DMS 273 treated with DMSO at 0.1 percent for 48 hours (cell line): ENCODE measurements at regions not wholly inside any gene's neighbourhood (a gene's known extent, or its start where the extent isn't known, plus 50 kb on each side); places are given as distances from the start of the nearest gene placed in this dataset.

Source experiments
- DNase-seq: peaks from one replicate; lab custom pipeline; 2025; lab: John Stamatoyannopoulos, UW

GRCh38 chr2:18465979-18466378, 94.5 kb downstream of the RDH14 start:
- DNase-seq: no peak

- DNase-seq: no peak
Observed at GRCh38 chr2:18464913-18465312, 95.5 kb downstream of the RDH14 start.

DNA sequence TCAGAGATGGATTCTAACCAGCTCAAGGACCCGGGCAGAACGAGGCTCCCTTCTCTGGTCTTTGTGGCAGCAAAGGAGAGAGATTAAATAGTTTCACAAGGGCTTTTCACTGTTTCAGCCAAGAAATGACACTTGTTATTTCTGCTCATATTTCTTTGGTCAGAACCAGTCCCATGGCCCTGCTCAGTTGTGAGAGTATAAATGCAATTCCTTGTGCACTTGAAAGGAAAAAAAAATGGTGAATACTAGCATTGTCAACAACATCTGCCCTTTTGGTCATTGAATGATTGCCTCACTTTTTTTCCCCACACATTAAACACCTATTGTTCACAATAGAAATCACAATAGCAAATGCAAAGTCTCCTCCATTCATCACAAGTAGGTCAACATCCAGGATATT, 104.4 kb downstream of the RDH14 start:
- no peak for DNase-seq

- DNase-seq: no peak
Observed at GRCh38 chr2:18455236-18455862, 105.1 kb downstream of the RDH14 start.

GRCh38 chr2:18454692-18455235, 105.7 kb downstream of the RDH14 start:
- no peak for DNase-seq

- no peak for DNase-seq
Observed at GRCh38 chr2:18446715-18447114, 113.7 kb downstream of the RDH14 start.

DNA sequence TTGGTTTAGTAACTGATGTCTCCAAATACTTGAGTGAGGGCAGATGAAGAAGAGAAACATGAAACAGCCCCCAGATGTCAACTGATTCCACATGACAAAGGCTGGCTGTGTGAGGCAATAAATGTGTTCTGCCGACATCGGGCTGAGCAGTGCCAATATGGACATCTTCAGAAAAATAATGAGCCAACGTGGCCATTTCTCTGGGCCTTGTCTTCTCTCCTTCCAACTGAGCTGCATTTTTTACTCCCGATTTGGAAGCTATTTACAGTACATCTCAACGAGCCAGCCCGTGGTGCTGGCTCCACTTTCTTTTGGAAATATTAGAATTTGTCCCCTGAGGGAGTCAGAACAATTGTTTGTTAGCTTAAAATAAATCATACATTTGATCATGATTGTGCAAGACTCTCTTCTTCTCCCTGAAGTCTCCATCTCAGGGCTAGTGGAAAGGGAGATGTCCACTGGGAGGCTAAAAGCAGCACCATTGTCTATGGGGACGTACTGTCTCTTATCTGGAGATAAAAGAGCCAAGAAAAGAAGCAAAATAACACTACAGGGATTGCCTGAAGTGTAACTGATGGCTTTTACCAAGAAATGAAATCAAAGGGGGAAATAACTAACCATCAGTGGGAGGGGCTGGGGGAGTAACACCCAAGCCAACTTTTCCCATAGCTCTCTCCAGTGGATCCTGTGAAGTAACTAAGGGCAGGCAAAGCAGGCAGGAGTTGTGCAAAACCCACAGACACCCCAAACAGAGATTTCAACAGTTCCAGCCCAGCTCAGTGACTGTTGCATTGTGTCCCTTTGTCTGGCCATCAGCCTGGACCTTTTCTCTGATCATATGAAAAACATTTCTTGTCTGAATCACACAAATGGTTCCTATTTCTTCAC, 114.8 kb downstream of the RDH14 start:
- no peak for DNase-seq

DNA sequence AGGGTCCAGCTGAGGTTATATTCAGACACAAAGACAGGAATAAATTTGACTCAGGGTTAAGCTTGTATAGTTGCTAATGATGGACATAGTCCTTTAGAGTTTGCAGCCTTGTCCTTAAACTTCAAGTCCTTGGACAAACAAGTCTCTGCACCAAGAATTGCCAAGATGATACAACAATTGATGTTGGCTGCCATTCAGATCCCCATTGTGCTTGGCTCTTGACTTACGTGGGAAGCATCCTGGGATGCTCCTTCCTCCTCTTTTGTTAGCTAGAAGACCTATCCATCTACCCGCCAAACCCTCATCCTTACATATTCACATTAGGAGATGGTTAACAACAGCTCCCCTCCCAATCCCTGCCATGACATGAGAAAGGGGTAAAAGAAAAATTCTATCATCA, 115.6 kb downstream of the RDH14 start:
- DNase-seq: no peak

- DNase-seq: no peak
Observed at GRCh38 chr2:18441583-18441982, 118.9 kb downstream of the RDH14 start.

DNA sequence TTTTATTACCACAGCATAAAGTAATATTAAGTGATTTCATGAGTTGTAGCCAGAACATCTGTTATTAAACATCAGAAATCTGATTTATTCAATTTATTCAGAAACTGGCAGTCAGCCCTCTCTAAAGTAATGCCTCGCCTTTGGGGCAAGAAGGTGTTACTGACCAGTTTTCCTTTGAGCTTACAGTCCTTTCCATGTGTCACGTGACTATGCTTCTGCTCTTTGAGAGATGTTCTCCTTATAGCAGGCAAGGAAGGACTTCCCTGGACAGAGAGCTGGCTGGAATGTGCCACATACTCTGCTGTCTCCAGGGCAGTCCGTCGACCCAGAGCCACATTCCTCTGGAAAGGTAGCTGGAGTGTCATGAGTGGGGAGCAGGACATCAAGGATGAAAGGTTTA, 119.7 kb downstream of the RDH14 start:
- DNase-seq: no peak

GRCh38 chr2:18440141-18440661, 120.3 kb downstream of the RDH14 start:
- no peak for DNase-seq

- DNase-seq: no peak
Observed at GRCh38 chr2:18439716-18440115, 120.7 kb downstream of the RDH14 start.

- no peak for DNase-seq
Observed at GRCh38 chr2:18437909-18438308, 122.5 kb downstream of the RDH14 start.

DNA sequence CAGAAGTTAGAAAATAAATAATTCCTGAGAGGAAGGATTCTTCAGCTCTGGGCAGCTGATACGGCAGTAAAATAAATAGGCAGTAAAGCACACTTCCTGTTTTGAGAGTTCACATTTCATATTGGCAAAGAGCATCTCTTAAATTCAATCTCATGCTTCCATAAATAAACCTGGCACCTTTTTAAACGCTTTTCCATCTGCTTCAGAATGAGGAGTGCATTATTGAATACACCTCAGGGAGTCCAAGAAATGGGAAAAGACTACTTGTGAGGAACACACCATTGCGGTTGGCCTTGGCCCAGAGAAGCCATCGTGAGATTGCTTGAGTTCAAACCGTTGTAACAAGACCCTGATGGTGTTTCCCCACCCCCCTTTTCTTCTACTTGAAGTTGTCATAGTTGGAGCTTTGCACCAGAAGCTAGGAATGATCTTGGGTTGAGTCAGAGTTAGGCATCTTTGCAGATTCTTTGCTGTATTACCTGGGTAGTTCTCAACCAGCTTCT, 123.9 kb downstream of the RDH14 start:
- no peak for DNase-seq

DNA sequence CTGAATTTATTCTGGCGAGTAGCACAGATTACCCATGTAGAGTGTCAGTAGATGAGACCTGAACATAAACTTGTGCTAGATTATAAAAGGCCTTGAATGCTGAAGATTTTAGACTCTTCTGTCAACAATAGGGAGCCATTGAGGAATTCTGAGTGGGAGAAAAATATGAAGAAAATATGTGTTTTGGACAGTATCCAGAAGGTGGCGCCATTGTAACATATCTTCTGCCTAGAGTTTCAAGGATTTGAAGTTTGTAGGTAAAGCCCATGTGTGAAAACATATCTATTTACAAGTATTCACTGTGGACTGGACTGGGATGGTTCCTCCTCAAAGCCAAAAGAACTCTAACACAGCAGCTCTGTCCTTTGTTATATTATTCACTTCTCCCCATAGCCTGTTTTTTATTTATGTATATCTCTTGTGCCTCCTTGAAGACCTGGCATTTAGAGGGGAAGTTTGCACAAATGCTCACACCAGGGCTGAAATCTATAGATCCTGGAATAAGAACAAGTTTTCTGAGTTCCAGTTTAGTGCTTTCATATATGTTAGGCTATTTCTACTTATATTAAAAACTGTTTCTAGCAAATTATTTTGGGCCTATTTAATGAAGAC, 124.9 kb downstream of the RDH14 start:
- DNase-seq: no peak

DNA sequence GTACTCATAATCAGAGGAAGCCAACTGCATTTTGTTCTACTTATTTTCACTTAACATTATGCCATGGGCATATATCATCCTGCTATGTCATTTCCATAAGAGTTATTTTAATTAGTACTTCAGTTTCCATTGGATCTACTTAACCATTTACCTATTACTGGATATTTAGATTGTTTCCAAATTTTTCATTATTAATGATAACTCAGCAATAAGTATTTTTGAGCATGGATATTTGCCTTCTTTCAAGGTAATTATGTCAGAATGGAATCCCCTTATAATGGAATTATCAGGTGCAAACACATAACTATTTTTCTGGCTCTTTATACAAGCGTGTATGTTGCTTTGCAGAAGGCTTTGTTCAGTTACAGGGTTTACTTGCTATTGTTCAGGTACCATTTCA, 126.6 kb downstream of the RDH14 start:
- no peak for DNase-seq

DNA sequence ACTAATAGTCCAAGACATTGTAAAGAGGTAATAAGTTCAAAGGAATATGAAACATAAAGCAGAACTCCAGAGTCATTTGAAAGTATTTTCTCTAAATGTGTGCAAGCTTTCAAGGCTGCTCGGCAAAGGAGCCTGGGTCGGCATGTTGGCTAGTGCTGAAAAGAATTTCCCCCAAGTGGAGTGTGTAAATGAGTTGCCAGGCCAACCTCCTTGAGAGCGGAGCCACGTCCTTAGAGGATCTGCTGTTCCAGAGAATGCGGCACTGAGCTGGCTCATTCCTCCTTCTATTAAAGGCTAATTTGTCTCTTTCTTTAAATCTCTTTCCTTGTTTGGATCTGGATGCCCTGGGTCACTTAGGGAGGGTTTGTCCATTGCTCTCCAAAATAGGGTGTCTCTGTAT, 127.5 kb downstream of the RDH14 start:
- DNase-seq: no peak

DNA sequence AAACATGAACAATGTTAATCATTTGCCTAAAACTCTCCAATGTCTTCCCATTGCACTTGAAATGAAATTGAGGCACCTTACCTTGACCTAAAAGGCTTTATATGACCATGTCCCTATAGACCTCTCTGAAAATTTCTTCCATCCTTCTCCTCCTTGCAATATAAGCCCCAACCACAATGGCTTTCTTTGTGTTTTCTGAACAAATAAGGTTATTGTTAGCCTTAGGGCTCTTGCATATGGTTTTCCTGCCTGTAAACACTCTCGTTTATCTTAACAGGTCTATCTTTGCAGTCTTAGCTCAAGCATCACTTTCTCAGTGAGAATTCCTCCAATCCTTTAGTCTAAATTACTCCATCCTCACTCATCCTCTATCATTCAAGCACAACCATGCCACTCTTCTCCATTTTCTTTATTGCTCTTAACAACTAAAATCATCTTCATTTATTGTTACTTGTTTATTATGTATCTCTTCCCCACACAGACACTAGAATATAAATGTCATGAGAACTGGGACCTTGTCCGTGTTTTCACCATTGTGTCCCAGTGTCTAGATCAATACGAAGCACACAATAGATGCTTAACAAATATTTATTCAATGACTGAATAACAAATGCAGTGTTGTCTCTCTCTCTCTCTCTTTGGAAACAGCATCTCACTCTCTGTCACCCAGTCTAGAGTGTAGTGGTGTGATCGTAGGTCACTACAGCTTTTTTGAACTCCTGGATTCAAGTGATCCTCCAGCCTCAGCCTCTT, 129.3 kb downstream of the RDH14 start:
- DNase-seq: no peak

GRCh38 chr2:18428516-18428915, 131.9 kb downstream of the RDH14 start:
- no peak for DNase-seq

GRCh38 chr2:18427762-18428161, 132.7 kb downstream of the RDH14 start:
- no peak for DNase-seq

GRCh38 chr2:18426174-18426573, 134.3 kb downstream of the RDH14 start:
- no peak for DNase-seq

DNA sequence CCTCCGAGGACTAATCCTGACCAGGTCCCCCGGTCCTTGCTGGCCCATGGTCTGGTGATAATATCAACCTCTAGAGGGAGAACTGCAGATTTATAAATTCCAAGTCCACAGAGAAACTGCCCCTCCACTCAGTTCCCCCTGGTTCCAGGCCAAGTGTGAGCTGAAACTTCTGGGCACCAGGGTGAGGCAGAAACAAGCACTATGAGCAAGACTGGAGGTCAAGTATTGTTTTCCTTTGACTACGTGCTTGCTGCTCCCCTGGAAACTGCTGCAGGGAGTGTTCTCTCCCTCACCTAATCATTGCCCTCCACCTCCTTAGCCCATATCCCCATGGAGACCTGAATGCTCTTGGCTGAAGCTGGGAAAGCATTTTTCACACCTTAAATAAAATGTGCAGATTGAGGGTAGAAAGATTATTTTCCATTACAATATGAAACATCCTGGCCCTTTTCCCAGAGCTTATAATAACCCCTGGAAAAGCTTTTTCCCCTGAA, 135.2 kb downstream of the RDH14 start:
- DNase-seq: no peak
